Fibroblast of mammary gland (primary cell): ENCODE measurements at regions not wholly inside any gene's neighbourhood (a gene's known extent, or its start where the extent isn't known, plus 50 kb on each side); places are given as distances from the start of the nearest gene placed in this dataset.
"Not testable (repeated sequence)": the region's sequence is repeated elsewhere in the genome, so short reads cannot be mapped to it uniquely, and the experiment has no call there.

Experiments used
- DNase-seq: peaks from one replicate; pipeline ENCODE4 v3.0.0-alpha.2; 2010; ENCODE audit warnings: low read depth
- H3K4me3 ChIP-seq: 2 replicates; pipeline ENCODE4 v1.5.1; 2011; ENCODE audit warnings: low read depth, mild to moderate bottlenecking, low read length, moderate library complexity; ENCODE audit not compliant: control insufficient read depth
- TF ChIP-seq, protein P1 (sequence below): conservative IDR thresholded peaks from 2 replicates; pipeline ENCODE4 v1.5.1; 2011; ENCODE audit warnings: low read depth, low read length, inconsistent platforms; ENCODE audit not compliant: control insufficient read depth, insufficient read depth

DNA sequence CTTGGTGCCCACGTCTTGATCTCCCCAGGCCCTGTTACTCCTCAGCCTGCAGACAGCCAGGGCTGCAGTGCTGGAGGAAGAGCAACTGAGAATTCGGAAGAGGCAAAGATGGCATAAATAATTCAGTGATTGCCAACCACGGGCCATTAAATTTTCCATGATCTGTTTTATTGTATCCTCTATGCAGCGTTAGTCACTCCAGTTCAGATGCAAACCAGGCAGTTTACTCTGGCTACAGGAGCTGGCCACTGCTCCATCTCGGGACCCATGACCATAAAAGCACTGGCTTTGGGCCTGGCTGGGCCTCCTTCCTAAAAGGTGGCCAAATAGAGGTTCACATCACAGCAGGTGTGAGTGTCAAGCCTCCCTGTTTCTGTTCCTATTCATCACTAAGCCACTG, 137.6 kb upstream of the TLE3 start:
- DNase-seq, result peak; percentile 10
- no peak overlapping the region for H3K4me3 ChIP-seq
- TF ChIP-seq, protein P1, sequence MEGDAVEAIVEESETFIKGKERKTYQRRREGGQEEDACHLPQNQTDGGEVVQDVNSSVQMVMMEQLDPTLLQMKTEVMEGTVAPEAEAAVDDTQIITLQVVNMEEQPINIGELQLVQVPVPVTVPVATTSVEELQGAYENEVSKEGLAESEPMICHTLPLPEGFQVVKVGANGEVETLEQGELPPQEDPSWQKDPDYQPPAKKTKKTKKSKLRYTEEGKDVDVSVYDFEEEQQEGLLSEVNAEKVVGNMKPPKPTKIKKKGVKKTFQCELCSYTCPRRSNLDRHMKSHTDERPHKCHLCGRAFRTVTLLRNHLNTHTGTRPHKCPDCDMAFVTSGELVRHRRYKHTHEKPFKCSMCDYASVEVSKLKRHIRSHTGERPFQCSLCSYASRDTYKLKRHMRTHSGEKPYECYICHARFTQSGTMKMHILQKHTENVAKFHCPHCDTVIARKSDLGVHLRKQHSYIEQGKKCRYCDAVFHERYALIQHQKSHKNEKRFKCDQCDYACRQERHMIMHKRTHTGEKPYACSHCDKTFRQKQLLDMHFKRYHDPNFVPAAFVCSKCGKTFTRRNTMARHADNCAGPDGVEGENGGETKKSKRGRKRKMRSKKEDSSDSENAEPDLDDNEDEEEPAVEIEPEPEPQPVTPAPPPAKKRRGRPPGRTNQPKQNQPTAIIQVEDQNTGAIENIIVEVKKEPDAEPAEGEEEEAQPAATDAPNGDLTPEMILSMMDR, result no peak

DNA sequence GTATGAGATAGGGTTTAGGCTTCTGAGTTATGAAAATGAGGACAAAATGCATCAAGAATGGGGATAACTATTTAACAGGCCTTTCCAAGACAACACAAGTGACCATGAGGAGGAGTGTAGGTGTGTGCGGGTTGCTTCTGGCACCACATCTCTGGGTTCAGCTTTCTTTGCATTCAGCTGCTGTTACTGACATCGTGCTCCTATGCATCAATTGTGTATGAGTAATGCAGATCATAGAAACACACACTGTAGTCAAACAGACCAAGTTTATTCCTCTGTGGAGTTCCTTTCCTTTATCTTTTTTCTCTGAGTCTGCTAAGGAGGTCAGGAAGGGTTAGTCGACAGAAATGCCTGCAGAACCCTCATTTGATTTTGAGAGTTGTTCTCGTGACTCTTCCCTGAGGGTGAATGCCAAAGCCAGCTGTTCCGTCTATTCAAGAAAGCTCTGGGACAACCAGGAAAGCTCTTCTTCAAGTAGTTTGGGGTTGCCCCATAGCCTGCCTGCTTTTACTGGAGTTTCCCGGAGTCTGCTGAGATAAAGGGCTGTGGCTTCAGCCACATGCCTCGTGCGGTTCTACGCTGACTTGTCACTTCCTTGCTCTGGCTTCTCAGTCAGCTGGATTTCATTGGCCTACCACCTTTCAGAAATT, 136.7 kb upstream of the TLE3 start:
- DNase-seq, result peak; percentile 71
- TF ChIP-seq, protein P1, result no peak
- H3K4me3 ChIP-seq, result no peak overlapping the region

DNA sequence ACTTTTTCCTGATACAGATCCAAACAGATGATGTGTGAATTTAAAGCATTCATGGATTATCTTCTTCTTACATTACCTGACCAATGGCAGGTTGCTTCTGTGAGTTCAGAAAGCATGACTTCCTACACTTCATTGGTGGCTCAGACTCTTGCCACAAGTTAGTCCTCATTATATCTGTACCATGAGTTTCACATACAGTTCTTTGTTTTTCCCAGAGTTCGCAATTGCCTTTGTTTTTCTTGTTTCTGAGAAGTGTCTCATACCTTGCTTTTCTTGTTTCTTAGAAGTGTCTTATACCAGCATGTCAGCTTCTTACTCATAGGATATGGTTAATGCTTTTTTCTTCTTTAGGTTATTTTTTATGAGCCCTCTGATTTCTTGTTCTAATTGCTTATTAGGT, 133.8 kb upstream of the TLE3 start:
- TF ChIP-seq, protein P1, result no peak
- no peak for DNase-seq
- H3K4me3 ChIP-seq, result no peak overlapping the region

DNA sequence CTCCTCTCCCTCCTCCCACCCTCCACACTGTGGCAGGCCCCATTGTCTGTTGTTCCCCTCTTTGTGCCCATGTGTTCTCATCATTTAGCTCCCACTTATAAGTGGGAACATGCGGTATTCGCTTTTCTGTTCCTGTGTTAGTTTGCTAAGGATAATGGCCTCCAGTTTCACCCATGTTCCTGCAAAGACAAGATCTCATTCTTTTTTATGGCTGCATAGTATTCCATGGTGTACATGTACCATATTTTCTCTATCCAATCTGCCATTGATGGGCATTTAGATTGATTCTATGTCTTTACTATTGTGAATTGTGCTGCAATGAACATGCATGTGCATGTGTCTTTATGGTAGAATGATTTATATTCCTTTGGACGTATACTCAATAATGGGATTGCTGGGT, 130.2 kb upstream of the TLE3 start:
- H3K4me3 ChIP-seq, DNase-seq: not testable (repeated sequence)

DNA sequence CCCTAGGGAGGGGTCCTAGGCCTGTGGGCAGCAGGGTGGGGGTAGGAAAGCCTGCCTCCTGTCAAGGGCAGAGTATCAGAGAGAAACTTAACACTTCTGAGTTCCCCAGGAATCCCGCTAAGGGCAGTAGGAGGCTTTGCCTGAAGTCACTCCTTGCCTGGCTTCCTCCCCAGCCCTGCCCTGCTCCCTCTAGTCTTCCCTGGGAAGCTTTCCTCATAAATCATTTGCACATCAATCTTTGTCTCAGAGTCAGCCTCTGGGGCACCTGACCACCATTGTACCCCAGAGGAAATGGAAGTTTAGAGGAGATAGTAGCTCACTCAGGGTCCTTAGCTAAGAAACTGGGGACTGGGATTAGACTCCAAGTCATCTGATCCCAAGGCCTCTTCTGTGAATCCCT, 129.4 kb upstream of the TLE3 start:
- TF ChIP-seq, protein P1, result no peak
- no peak overlapping the region for H3K4me3 ChIP-seq
- DNase-seq, result no peak

DNA sequence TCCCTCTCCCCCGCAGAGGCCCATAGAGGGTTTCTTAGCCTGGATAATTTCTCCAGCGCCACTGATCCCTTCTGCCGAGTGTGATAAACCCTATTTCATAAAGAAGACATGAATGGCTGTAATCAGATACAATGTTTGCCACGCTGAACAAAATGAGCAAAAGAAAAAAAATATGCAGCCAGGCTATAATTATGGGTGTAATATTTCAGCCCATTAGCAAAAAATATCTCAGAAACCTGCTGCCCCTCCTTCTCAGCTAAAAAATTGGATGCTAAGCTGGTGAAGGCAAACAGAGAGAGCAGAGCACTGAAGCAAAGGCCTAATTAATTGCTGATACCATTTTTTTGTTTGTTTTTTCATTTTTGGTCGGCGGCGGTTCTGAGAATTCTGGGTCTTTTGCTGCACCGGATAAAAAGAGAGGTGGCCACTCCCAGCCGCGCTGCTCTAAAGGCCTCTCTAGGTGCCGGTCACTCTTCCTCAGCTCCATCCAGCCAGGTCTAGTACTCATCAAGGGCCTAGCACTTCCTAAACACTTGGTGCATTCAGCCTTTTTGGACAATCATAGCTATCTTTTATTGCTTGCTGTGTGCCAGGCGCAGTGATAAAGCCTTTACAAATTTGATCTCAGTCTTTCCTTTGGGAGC, 128.7 kb upstream of the TLE3 start:
- DNase-seq, result no peak
- TF ChIP-seq, protein P1, result no peak
- H3K4me3 ChIP-seq, result no peak overlapping the region

DNA sequence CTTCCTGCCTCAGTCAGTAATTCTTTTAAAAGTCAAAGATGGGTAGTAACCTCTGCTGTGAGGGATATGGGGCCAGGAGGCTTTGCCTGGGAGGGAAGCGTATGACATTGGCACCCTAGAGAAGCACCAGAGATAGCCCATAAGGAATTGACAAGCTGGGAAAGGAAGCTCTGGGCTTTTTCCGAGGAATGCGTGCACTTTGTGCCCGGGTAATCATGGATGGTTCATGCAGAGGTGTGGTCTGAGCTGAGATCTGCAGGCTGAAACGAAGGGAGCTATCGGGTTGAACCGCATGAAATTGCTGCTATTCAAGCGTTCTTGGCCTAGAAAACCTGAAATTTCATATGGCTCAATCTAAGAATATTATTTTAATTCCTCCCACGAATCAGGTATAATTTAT, 127.7 kb upstream of the TLE3 start:
- no peak for DNase-seq
- H3K4me3 ChIP-seq, result no peak overlapping the region
- TF ChIP-seq, protein P1, result no peak
